GM12878 (cell line): ENCODE measurements at regions not wholly inside any gene's neighbourhood (a gene's known extent, or its start where the extent isn't known, plus 50 kb on each side); places are given as distances from the start of the nearest gene placed in this dataset.

Experiments
- ATAC-seq: fragments of 200-7000 bp; cut with Tn5 transposase; 3 replicates; pipeline ENCODE4 v1.9.1; 2020; ENCODE audit warnings: mild to moderate bottlenecking, moderate library complexity
- BruUV-seq: library from RNA; stranded (reverse); fragments of 400-500 nt; replicated peaks from 2 replicates; lab custom pipeline; 2021; lab: Mats Ljungman, UMichigan
- CTCF ChIA-PET: fragments of 300-600 bp; sonication (Branson Sonifier 250); formaldehyde crosslinking; extraction: SDS; loops from one replicate; lab custom pipeline; 2021; ENCODE audit warnings: inconsistent platforms; lab: Yijun Ruan, JAX
- POLR2A ChIA-PET: fragments of 350-600 bp; formaldehyde crosslinking; extraction: SDS; loops from one replicate; lab custom pipeline; 2021; ENCODE audit warnings: inconsistent platforms; lab: Charles Lee
- RAD21 ChIA-PET: fragments of 300-600 bp; sonication (Branson Sonifier 250); formaldehyde crosslinking; loops from one replicate; lab custom pipeline; 2023; ENCODE audit warnings: antibody characterized with exemption; ENCODE audit not compliant: unreplicated experiment; lab: Charles Lee
- SMC1A ChIA-PET: fragments of 300-600 bp; sonication (Branson Sonifier 250); formaldehyde crosslinking; loops from one replicate; lab custom pipeline; 2023; ENCODE audit not compliant: unreplicated experiment, uncharacterized antibody; lab: Charles Lee
- DNase-seq: peaks from one replicate; pipeline ENCODE4 v3.0.0-alpha.2; 2011; ENCODE audit warnings: low read depth, low spot score
- FAIRE-seq: peaks from 3 replicates; lab custom pipeline; 2011; peaks lifted over from hg19 to GRCh38; lab: Jason Lieb, UNC
- H2AFZ ChIP-seq: 2 replicates; pipeline ENCODE4 v1.6.0; 2011; ENCODE audit warnings: low read depth, low read length, control low read depth; ENCODE audit not compliant: control insufficient read depth
- H3K27ac ChIP-seq: 2 replicates; pipeline ENCODE4 v1.5.1; 2011; ENCODE audit warnings: control low read depth; ENCODE audit not compliant: control insufficient read depth, insufficient read depth
- H3K27me3 ChIP-seq, 2 experiments: replicated peaks in 1 of 2; 2 replicates each; pipeline versions ENCODE4 v1.6.0 to v1.6.1; 2011; ENCODE audit warnings: low read length in 1 of 2; ENCODE audit not compliant: control insufficient read depth in 2 of 2, insufficient read depth in 2 of 2
- H3K36me3 ChIP-seq, 2 experiments: 2 replicates each; pipeline ENCODE4 v1.5.1; 2011; ENCODE audit warnings: low read length in 1 of 2; ENCODE audit not compliant: control insufficient read depth in 2 of 2, insufficient read depth in 2 of 2
- H3K4me1 ChIP-seq: 2 replicates; pipeline ENCODE4 v1.6.1; 2011; ENCODE audit warnings: mild to moderate bottlenecking, low read length, moderate library complexity, mixed read lengths; ENCODE audit not compliant: control insufficient read depth, insufficient read depth
- H3K4me2 ChIP-seq: 2 replicates; pipeline ENCODE4 v1.6.0; 2011; ENCODE audit warnings: control low read depth; ENCODE audit not compliant: control insufficient read depth, insufficient read depth
- H3K4me3 ChIP-seq: fragments of 200-600 bp; sonication (generic); 2 replicates; pipeline ENCODE4 v1.5.1; 2016
- H3K79me2 ChIP-seq: 2 replicates; pipeline ENCODE4 v1.6.0; 2011; ENCODE audit warnings: low read length; ENCODE audit not compliant: control insufficient read depth, insufficient read depth
- H3K9ac ChIP-seq: 2 replicates; pipeline ENCODE4 v1.8.0; 2011; ENCODE audit warnings: low read length, control low read depth, mixed read lengths; ENCODE audit not compliant: control insufficient read depth, insufficient read depth
- H3K9me3 ChIP-seq: replicated peaks from 3 replicates; pipeline ENCODE4 v1.5.1; 2011; ENCODE audit warnings: mild to moderate bottlenecking, low read length; ENCODE audit not compliant: control insufficient read depth, insufficient read depth
- H4K20me1 ChIP-seq: 2 replicates; pipeline ENCODE4 v1.6.0; 2011; ENCODE audit not compliant: control insufficient read depth, insufficient read depth
- ATF2 ChIP-seq: IDR thresholded peaks from 2 replicates; pipeline ENCODE4 v1.6.1; 2012; ENCODE audit warnings: low read length, inconsistent platforms
- CEBPZ ChIP-seq: fragments of 150-350 bp; IDR thresholded peaks from 2 replicates; pipeline ENCODE4 v1.6.1; 2016; ENCODE audit warnings: low read depth, low read length
- CHD1 ChIP-seq: IDR thresholded peaks from 2 replicates; pipeline ENCODE4 v1.6.1; 2012; ENCODE audit warnings: low read depth, low read length, improper control_type of control experiment
- EZH2 ChIP-seq: IDR thresholded peaks from 2 replicates; pipeline ENCODE4 v1.6.1; 2012; ENCODE audit warnings: low read depth, mild to moderate bottlenecking, control low read depth, inconsistent platforms, low read length, borderline replicate concordance; ENCODE audit not compliant: control insufficient read depth
- FOXK2 ChIP-seq: fragments of 450-650 bp; IDR thresholded peaks from 2 replicates; pipeline ENCODE4 v1.6.1; 2017; ENCODE audit warnings: mild to moderate bottlenecking, moderate library complexity
- HDAC6 ChIP-seq: fragments of 200-600 bp; sonication (generic); IDR thresholded peaks from one replicate; pipeline ENCODE4 v1.8.0; 2017; ENCODE audit warnings: antibody characterized with exemption; ENCODE audit not compliant: unreplicated experiment
- JUNB ChIP-seq: IDR thresholded peaks from 2 replicates; pipeline ENCODE4 v1.6.1; 2016; ENCODE audit warnings: antibody characterized with exemption, mild to moderate bottlenecking
- JUND ChIP-seq: IDR thresholded peaks from 2 replicates; pipeline ENCODE4 v1.6.1; 2012; ENCODE audit warnings: low read depth, mild to moderate bottlenecking, low read length, improper control_type of control experiment, moderate library complexity
- MYB ChIP-seq: fragments of 150-350 bp; IDR thresholded peaks from 2 replicates; pipeline ENCODE4 v1.6.1; 2014; ENCODE audit warnings: mild to moderate bottlenecking, low read depth, low read length, borderline replicate concordance
- NFXL1 ChIP-seq: fragments of 450-650 bp; IDR thresholded peaks from 2 replicates; pipeline ENCODE4 v1.6.1; 2017; ENCODE audit warnings: antibody characterized with exemption, mild to moderate bottlenecking, borderline replicate concordance
- POLR2AphosphoS2 ChIP-seq: IDR thresholded peaks from 2 replicates; pipeline ENCODE4 v1.6.1; 2011; ENCODE audit warnings: low read depth, mild to moderate bottlenecking, low read length, improper control_type of control experiment, moderate library complexity
- RAD21 ChIP-seq: IDR thresholded peaks from 2 replicates; pipeline ENCODE4 v1.6.1; 2011; ENCODE audit warnings: mild to moderate bottlenecking, low read depth, low read length, moderate library complexity; ENCODE audit not compliant: insufficient read depth
- SMARCA5 ChIP-seq: fragments of 450-650 bp; IDR thresholded peaks from 2 replicates; pipeline ENCODE4 v1.6.1; 2017; ENCODE audit warnings: mild to moderate bottlenecking
- STAT1 ChIP-seq: fragments of 450-650 bp; conservative IDR thresholded peaks from 2 replicates; pipeline ENCODE4 v1.6.1; 2014; ENCODE audit warnings: antibody characterized with exemption, mild to moderate bottlenecking
- TARDBP ChIP-seq: IDR thresholded peaks from 2 replicates; pipeline ENCODE4 v1.6.1; 2016; ENCODE audit warnings: borderline replicate concordance
- ZNF24 ChIP-seq: fragments of 450-650 bp; IDR thresholded peaks from 2 replicates; pipeline ENCODE4 v1.6.1; 2017; ENCODE audit warnings: antibody characterized with exemption, mild to moderate bottlenecking
- ZNF592 ChIP-seq: fragments of 450-650 bp; IDR thresholded peaks from 2 replicates; pipeline ENCODE4 v1.6.1; 2017; ENCODE audit warnings: mild to moderate bottlenecking, moderate library complexity
- WGBS: methylation state at CpG from one replicate; pipeline ENCODE4 v1.1.6; 2016; ENCODE audit warnings: low lambda C conversion rate; ENCODE audit not compliant: insufficient replicate concordance, insufficient coverage; ENCODE audit errors: missing lambda C conversion rate; 5-methylcytosine and 5-hydroxymethylcytosine counted together
- in situ Hi-C: fragments of 300-500 bp; cut with MboI; formaldehyde crosslinking; loops from 9 replicates; pipeline ENCODE4 v1.14.3; 2018; ENCODE audit warnings: mixed read lengths
- intact Hi-C: fragments of 100-400 bp; cut with micrococcal nuclease; formaldehyde crosslinking; loops from one replicate; pipeline ENCODE4 v1.14.2; 2022; ENCODE audit not compliant: unreplicated experiment

GRCh38 chr13:88124142-88124541 is 453.0 kb downstream of the SLITRK5 start (continued):
- TF ChIP-seq ZNF592: no peak

GRCh38 chr13:88125055-88125454 is 453.9 kb downstream of the SLITRK5 start:
- POLR2A ChIA-PET: no interaction called here
- RAD21 ChIA-PET: no interaction called here
- no peak overlapping the region for H2AFZ ChIP-seq
- no peak for TF ChIP-seq HDAC6
- TF ChIP-seq EZH2: no peak
- TF ChIP-seq JUNB: no peak
- TF ChIP-seq CHD1: no peak
- no peak for TF ChIP-seq NFXL1
- TF ChIP-seq TARDBP: no peak
- no peak for TF ChIP-seq RAD21
- no peak for TF ChIP-seq SMARCA5
- TF ChIP-seq FOXK2: no peak
- no peak for TF ChIP-seq CEBPZ
- TF ChIP-seq MYB: no peak
- no peak for TF ChIP-seq ATF2
- TF ChIP-seq POLR2AphosphoS2: no peak
- TF ChIP-seq STAT1: no peak
- TF ChIP-seq ZNF24: no peak
- TF ChIP-seq JUND: no peak

More at GRCh38 chr13:88125055-88125454, 453.9 kb downstream of the SLITRK5 start:
- FAIRE-seq: no peak
- intact Hi-C loops (no loop called here), in situ Hi-C loops (no loop called here)
- Histone ChIP-seq H3K4me3 (no peak overlapping the region), H3K9ac (no peak overlapping the region), H3K9me3 (no peaks in the 10 kb centered on the region), H3K4me1 (no peaks in the 10 kb centered on the region), H3K36me3 (no peaks in the 10 kb centered on the region), H3K79me2 (no peaks in the 10 kb centered on the region), H3K27ac (no peak overlapping the region), H3K4me2 (no peak overlapping the region), H3K27me3 (no peaks in the 10 kb centered on the region), H4K20me1 (no peaks in the 10 kb centered on the region)
- no peak for DNase-seq
- CTCF ChIA-PET: no interaction called here
- WGBS: 0% methylated on average over 3 of the region's 3 CpGs
- SMC1A ChIA-PET: interaction anchor here (0.7 to 1.2 kb wide), 3 partner anchors 17 to 29 kb away, joined by 3 to 4 read pairs (median 4); no protein-coding TSS in a partner anchor
- no peak for ATAC-seq
- BruUV-seq: no TSS peak
